ENCODE measurements at regions not wholly inside any gene's neighbourhood (a gene's known extent, or its start where the extent isn't known, plus 50 kb on each side); places are given as distances from the start of the nearest gene placed in this dataset.

DNA sequence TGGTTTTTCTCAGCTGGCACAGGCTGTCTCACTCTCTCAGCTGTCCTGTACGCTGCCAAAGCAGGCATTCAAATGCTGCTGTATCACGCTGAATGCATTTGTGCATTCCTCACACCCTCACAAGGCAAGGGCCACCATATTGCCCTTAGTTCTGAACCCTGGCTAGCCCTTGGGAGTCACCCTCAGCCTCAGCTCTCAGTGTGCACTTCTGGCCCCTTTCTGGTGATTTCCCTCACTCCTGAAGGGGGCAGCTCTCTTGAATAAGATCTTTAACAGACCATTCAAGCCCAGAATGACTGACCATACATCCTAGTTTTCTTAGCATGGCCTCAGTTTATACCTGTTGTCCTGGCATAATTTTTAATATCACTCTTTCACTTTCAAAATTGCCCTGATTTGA, 84.3 kb downstream of the HTR1A start:
- H3K9me3 ChIP-seq (ENCODE audit: low read length): no peaks in the 10 kb centered on the region
- H3K79me2 ChIP-seq (replicated peaks; ENCODE audit: insufficient read depth, low read length): no peaks in the 10 kb centered on the region
- TF ChIP-seq CTCF (IDR thresholded peaks at IDR 0.05; ENCODE audit: poor library complexity, severe bottlenecking): no peak
- no peak for TF ChIP-seq RAD21 (conservative IDR thresholded peaks at IDR 0.05)
- TF ChIP-seq MXI1 (conservative IDR thresholded peaks at IDR 0.05; ENCODE audit: poor library complexity, severe bottlenecking): no peak
- no peak for TF ChIP-seq SMC3 (conservative IDR thresholded peaks at IDR 0.05; ENCODE audit: poor library complexity)
- no peak for TF ChIP-seq POLR2AphosphoS5 (IDR thresholded peaks at IDR 0.05)
- no peak for TF ChIP-seq EP300 (conservative IDR thresholded peaks at IDR 0.05; ENCODE audit: poor library complexity, severe bottlenecking)
- TF ChIP-seq, protein P1, sequence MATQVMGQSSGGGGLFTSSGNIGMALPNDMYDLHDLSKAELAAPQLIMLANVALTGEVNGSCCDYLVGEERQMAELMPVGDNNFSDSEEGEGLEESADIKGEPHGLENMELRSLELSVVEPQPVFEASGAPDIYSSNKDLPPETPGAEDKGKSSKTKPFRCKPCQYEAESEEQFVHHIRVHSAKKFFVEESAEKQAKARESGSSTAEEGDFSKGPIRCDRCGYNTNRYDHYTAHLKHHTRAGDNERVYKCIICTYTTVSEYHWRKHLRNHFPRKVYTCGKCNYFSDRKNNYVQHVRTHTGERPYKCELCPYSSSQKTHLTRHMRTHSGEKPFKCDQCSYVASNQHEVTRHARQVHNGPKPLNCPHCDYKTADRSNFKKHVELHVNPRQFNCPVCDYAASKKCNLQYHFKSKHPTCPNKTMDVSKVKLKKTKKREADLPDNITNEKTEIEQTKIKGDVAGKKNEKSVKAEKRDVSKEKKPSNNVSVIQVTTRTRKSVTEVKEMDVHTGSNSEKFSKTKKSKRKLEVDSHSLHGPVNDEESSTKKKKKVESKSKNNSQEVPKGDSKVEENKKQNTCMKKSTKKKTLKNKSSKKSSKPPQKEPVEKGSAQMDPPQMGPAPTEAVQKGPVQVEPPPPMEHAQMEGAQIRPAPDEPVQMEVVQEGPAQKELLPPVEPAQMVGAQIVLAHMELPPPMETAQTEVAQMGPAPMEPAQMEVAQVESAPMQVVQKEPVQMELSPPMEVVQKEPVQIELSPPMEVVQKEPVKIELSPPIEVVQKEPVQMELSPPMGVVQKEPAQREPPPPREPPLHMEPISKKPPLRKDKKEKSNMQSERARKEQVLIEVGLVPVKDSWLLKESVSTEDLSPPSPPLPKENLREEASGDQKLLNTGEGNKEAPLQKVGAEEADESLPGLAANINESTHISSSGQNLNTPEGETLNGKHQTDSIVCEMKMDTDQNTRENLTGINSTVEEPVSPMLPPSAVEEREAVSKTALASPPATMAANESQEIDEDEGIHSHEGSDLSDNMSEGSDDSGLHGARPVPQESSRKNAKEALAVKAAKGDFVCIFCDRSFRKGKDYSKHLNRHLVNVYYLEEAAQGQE (IDR thresholded peaks at IDR 0.05; ENCODE audit: borderline replicate concordance): no peak
- no peak for TF ChIP-seq TAF1 (IDR thresholded peaks at IDR 0.05; ENCODE audit: low read depth)
- TF ChIP-seq EZH2 (IDR thresholded peaks at IDR 0.05; ENCODE audit: borderline replicate concordance, insufficient read depth, low read length, poor library complexity, severe bottlenecking): no peak
- H3K36me3 ChIP-seq (ENCODE audit: insufficient read depth, low read length): no peaks in the 10 kb centered on the region
- no peak overlapping the region for H3K4me2 ChIP-seq (ENCODE audit: low read length)
- no peaks in the 10 kb centered on the region for H3K9me2 ChIP-seq (ENCODE audit: insufficient read depth, low read length)
- H3F3A ChIP-seq (ENCODE audit: insufficient read depth, low read length, poor library complexity, severe bottlenecking): no peaks in the 10 kb centered on the region
- H3K27me3 ChIP-seq (ENCODE audit: insufficient read depth, low read depth, low read length): no peaks in the 10 kb centered on the region
- no peaks in the 10 kb centered on the region for H4K20me1 ChIP-seq (ENCODE audit: insufficient read depth)
- no peak overlapping the region for H3K9ac ChIP-seq (ENCODE audit: low read length)
- H3K27ac ChIP-seq (ENCODE audit: low read length): no peak overlapping the region
- no peak overlapping the region for H3K4me3 ChIP-seq (ENCODE audit: low read length)
- no peak overlapping the region for H2AFZ ChIP-seq (ENCODE audit: low read depth, low read length)

GRCh38 chr5:63860379-63860778, 101.9 kb downstream of the HTR1A start:
- TF ChIP-seq MXI1 (conservative IDR thresholded peaks at IDR 0.05; ENCODE audit: poor library complexity, severe bottlenecking): no peak
- TF ChIP-seq, protein P1 (IDR thresholded peaks at IDR 0.05; ENCODE audit: borderline replicate concordance): no peak
- TF ChIP-seq POLR2AphosphoS5 (IDR thresholded peaks at IDR 0.05): no peak
- TF ChIP-seq EZH2 (IDR thresholded peaks at IDR 0.05; ENCODE audit: borderline replicate concordance, insufficient read depth, low read length, poor library complexity, severe bottlenecking): no peak
- no peak for TF ChIP-seq TAF1 (IDR thresholded peaks at IDR 0.05; ENCODE audit: low read depth)
- no peak for TF ChIP-seq SMC3 (conservative IDR thresholded peaks at IDR 0.05; ENCODE audit: poor library complexity)
- TF ChIP-seq CTCF (IDR thresholded peaks at IDR 0.05; ENCODE audit: poor library complexity, severe bottlenecking): no peak
- TF ChIP-seq EP300 (conservative IDR thresholded peaks at IDR 0.05; ENCODE audit: poor library complexity, severe bottlenecking): no peak
- H3K79me2 ChIP-seq (replicated peaks; ENCODE audit: insufficient read depth, low read length): no peaks in the 10 kb centered on the region
- no peaks in the 10 kb centered on the region for H4K20me1 ChIP-seq (ENCODE audit: insufficient read depth)
- H3K27me3 ChIP-seq (ENCODE audit: insufficient read depth, low read depth, low read length): no peaks in the 10 kb centered on the region
- no peaks in the 10 kb centered on the region for H3K36me3 ChIP-seq (ENCODE audit: insufficient read depth, low read length)
- no peak overlapping the region for H3K4me3 ChIP-seq (ENCODE audit: low read length)
- H3K9ac ChIP-seq (ENCODE audit: low read length): no peak overlapping the region
- no peak overlapping the region for H2AFZ ChIP-seq (ENCODE audit: low read depth, low read length)
- H3K9me3 ChIP-seq (ENCODE audit: low read length): peaks cover 9% of the 10 kb centered on the region
- H3K27ac ChIP-seq (ENCODE audit: low read length): no peak overlapping the region
- H3K9me2 ChIP-seq (ENCODE audit: insufficient read depth, low read length): no peaks in the 10 kb centered on the region
- no peak overlapping the region for H3K4me2 ChIP-seq (ENCODE audit: low read length)
- H3F3A ChIP-seq (ENCODE audit: insufficient read depth, low read length, poor library complexity, severe bottlenecking): no peaks in the 10 kb centered on the region
